Pancreas (tissue), 10 donors: ENCODE measurements at regions not wholly inside any gene's neighbourhood (a gene's known extent, or its start where the extent isn't known, plus 50 kb on each side); places are given as distances from the start of the nearest gene placed in this dataset.
"Not testable (repeated sequence)": the region's sequence is repeated elsewhere in the genome, so short reads cannot be mapped to it uniquely, and the experiment has no call there.

ENCODE experiments used
- ATAC-seq, 4 donors: fragments of 200-7000 bp; cut with Tn5 transposase; one replicate each; pipeline versions ENCODE4 v1.8.0 to v1.9.1; 2020; ENCODE audit warnings: mild to moderate bottlenecking in 4 of 4, moderate library complexity in 4 of 4
- DNase-seq, 6 donors: peaks; one replicate each; pipeline ENCODE4 v3.0.0-alpha.2; 2020
- FAIRE-seq: peaks from 2 replicates; lab custom pipeline; 2012; peaks lifted over from hg19 to GRCh38; lab: Jason Lieb, UNC
- H3K27ac ChIP-seq, 4 donors: fragments of 200-600 bp; sonication (generic); 1 replicate in 3 of 4; 2 replicates in 1 of 4; pipeline versions ENCODE4 v1.5.0 to v1.8.0; 2020
- H3K27me3 ChIP-seq, 4 donors: fragments of 200-600 bp; one replicate each; pipeline ENCODE4 v1.8.0; 2021
- H3K36me3 ChIP-seq, 3 donors: fragments of 200-600 bp; sonication (generic) in 1 of 3; one replicate each; pipeline versions ENCODE4 v1.5.0 to v1.8.0; 2020 to 2021
- H3K4me1 ChIP-seq, 3 donors: fragments of 200-600 bp; one replicate each; pipeline ENCODE4 v1.8.0; 2021
- H3K4me3 ChIP-seq, 4 donors: fragments of 200-600 bp; sonication (generic) in 2 of 4; one replicate each; pipeline versions ENCODE4 v1.5.0 to v1.8.0; 2020 to 2021
- H3K9me3 ChIP-seq, 4 donors: fragments of 200-600 bp; one replicate each; pipeline ENCODE4 v1.8.0; 2021
- WGBS, 2 donors: extraction: QIAGEN DNeasy Blood & Tissue Kit; methylation state at CpG; one replicate each; pipeline ENCODE4 v1.1.7; 2013; 5-methylcytosine and 5-hydroxymethylcytosine counted together
- intact Hi-C, 3 donors: fragments of 100-400 bp; cut with DNase I; formaldehyde crosslinking; loops; one replicate each; pipeline versions ENCODE4 v1.11.1 to v1.14.2; 2022
- TF ChIP-seq, protein P1 (sequence below), 4 donors: fragments of 200-600 bp; sonication (generic) in 3 of 4; IDR thresholded peaks; one replicate each; pipeline versions ENCODE4 v1.5.0 to v1.8.0; 2021; ENCODE audit warnings: antibody characterized with exemption in 4 of 4
- donor health status: healthy with polysubstance abuse.
- donor health status: DM: no; HTN: no; CAD: no; lungs with moderate emphysema.
- donor health status: DM: no; HTN: no; CAD: no.
- donor health status: control.
- donor health status: control.
- donor health status: Bipolar disorder and iron deficiency.
- donor health status: DM: yes; HTN: yes; CAD: no.
- donor health status: DM: no; HTN: no; CAD: no.
- donor health status: DM: no; HTN: no; CAD: no.
- donor health status: DM: yes; HTN: yes; CAD: no.

DNA sequence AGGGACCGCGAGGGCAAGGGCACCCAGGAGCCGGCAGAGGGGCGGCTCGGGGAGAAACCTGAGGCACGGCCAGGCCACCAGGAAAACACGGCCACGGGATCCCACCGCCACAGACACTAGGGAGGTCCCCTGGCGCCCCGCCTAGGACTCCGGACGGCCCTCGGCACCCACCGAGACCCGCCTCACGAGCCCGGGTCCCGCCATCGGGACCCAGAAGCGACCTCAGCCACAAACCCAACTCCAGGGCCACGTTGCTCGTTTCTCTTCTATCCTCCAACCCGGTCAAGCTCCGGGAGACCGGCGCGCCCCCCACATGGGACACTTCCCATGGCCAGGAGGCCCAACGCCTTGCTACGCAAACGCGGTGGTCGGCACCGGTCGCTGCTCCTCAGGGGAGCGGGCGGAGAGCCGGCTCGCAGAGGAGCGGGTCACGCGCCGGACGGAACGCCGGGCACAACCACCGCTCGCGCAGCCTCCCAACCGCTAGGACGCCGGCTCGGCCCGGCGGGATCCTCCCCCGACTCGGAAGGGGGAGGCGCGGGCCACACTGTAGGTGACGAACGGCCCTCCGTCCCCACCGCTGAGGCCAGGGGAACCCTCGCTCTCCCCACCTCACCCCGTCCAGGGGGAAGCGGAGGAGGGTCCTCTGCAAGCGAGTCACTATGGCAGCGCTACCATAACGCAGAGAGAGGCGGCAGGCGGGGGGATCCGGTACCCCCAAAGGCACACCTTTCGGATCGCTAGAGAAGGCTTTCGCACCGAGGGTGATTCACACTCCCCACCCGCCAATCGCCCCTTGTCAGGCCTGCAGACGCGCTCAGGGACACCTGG is 1514.1 kb upstream of the DEFB115 start:
- DNase-seq (peak in 2 of 6 donors; percentile 53 to 66), FAIRE-seq (no peak), ATAC-seq (no peak)
- Histone ChIP-seq H3K4me3 (no peak overlapping the region), H3K27ac (no peak overlapping the region), H3K36me3 (no peaks in the 10 kb centered on the region), H3K9me3 (no peaks in the 10 kb centered on the region), H3K4me1 (no peaks in the 10 kb centered on the region), H3K27me3 (no peaks in the 10 kb centered on the region)
- intact Hi-C loops, result no loop called here
- TF ChIP-seq, protein P1, sequence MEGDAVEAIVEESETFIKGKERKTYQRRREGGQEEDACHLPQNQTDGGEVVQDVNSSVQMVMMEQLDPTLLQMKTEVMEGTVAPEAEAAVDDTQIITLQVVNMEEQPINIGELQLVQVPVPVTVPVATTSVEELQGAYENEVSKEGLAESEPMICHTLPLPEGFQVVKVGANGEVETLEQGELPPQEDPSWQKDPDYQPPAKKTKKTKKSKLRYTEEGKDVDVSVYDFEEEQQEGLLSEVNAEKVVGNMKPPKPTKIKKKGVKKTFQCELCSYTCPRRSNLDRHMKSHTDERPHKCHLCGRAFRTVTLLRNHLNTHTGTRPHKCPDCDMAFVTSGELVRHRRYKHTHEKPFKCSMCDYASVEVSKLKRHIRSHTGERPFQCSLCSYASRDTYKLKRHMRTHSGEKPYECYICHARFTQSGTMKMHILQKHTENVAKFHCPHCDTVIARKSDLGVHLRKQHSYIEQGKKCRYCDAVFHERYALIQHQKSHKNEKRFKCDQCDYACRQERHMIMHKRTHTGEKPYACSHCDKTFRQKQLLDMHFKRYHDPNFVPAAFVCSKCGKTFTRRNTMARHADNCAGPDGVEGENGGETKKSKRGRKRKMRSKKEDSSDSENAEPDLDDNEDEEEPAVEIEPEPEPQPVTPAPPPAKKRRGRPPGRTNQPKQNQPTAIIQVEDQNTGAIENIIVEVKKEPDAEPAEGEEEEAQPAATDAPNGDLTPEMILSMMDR (IDR thresholded peaks at IDR 0.05), result no peak
- 20 to 56% methylated on average over 75 to 80 of the region's 80 CpGs for WGBS, 2 donors

DNA sequence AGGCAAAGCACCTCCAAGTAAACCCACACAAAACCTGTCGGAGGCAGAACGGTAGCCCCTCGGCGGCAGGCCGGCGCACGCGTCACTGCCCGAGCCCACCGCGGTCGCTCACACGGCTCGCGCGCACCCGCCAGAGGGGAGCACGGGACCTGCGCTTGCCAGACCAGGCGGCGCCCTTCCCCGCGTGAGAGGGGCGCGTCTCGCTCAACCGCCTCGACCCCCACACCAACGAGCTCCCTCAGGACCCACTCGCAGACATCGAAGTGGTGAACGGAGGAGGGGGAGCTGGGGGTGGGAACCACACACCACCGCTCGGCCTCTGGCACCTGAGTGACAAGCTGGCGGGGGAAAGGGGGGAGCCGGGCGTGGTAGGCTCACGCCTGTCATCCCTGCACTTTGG is 1513.4 kb upstream of the DEFB115 start:
- Histone ChIP-seq H3K4me1 (no peaks in the 10 kb centered on the region), H3K4me3 (no peak overlapping the region), H3K27ac (no peak overlapping the region), H3K9me3 (no peaks in the 10 kb centered on the region), H3K36me3 (no peaks in the 10 kb centered on the region), H3K27me3 (no peaks in the 10 kb centered on the region)
- 20 to 51% methylated on average over 38 of the region's 38 CpGs for WGBS, 2 donors
- ATAC-seq (no peak), DNase-seq (peak in 1 of 6 donors; percentile 51), FAIRE-seq (no peak)
- intact Hi-C loops, result no loop called here
- TF ChIP-seq, protein P1 (IDR thresholded peaks at IDR 0.05), result no peak

DNA sequence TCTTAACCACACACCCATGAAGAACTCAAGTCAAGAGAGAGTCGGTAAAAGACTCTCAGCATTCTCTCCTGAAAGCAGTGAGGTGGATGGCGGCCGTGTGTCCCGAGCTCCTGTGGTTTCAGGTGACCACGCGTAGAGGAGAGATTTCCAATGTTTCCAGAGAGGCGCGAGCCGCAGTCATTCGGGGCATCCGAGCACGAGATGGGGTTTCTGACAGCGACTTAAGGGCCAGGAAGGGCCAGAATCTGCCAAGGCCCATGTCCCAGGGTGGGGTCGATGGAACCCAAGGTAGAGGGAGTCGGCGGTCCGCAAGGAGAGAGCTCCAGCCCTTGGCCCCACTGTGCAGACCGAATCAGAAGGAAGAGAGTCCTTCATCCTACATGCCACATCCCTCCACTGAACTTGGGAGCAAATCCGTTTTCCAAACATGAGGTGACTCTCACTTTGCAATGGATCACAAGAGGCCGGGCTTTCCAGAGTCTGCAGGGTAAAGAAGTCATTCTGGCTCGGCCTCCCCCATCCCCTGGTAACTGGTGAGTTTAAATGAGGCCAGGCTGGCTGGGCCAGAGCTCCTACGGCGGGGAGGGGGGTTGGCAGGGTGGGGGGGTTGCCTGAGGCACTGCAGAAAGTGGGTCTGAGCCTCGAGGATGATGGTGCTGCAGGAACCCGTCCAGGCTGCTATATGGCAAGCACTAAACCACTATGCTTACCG is 1511.8 kb upstream of the DEFB115 start:
- H3K4me3 ChIP-seq, FAIRE-seq, H3K9me3 ChIP-seq, intact Hi-C loops, ATAC-seq, H3K27ac ChIP-seq, H3K36me3 ChIP-seq, H3K27me3 ChIP-seq, H3K4me1 ChIP-seq: not testable (repeated sequence)
- 65 to 69% methylated on average over 26 of the region's 26 CpGs for WGBS, 2 donors
- DNase-seq, result peak in 1 of 6 donors; percentile 34

DNA sequence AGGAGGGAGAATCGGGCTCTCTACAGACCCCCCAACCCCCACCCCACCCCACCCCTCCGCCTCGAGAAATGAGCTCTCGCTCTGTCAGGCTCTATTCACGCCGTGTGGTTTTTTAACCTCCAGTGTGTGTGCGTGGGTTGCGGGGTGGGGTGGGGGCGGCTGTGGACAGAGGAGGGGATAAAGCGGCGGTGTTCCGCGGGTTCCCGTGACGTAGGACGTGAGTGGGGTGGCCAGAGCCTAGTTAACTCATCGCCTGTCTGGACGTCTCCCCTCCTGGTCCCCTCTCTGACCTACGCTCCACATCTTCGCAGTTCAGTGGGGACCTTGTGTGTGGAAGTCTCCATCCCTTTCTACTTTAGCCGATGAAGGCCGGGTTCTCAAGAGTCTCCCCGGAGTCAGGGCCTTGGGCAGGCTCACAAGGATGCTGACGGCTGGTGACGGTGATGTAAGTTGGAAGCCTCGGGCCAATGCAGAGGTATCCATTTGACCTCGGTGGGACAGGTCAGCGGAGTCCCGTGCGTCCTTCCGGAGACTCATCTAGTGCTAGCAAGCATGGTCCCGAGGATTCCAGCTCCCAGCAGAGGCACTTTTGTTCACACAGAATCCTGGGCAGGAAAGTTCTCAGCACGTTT is 1507.1 kb upstream of the DEFB115 start:
- intact Hi-C loops, result no loop called here
- Histone ChIP-seq H3K27me3 (no peaks in the 10 kb centered on the region), H3K4me1 (no peaks in the 10 kb centered on the region), H3K9me3 (no peaks in the 10 kb centered on the region), H3K27ac (no peak overlapping the region), H3K36me3 (no peaks in the 10 kb centered on the region), H3K4me3 (no peak overlapping the region)
- WGBS, 2 donors, result 78 to 85% methylated on average over 33 of the region's 33 CpGs
- ATAC-seq (no peak), FAIRE-seq (no peak), DNase-seq (peak in 1 of 6 donors; percentile 34)
- TF ChIP-seq, protein P1 (IDR thresholded peaks at IDR 0.05), result no peak

DNA sequence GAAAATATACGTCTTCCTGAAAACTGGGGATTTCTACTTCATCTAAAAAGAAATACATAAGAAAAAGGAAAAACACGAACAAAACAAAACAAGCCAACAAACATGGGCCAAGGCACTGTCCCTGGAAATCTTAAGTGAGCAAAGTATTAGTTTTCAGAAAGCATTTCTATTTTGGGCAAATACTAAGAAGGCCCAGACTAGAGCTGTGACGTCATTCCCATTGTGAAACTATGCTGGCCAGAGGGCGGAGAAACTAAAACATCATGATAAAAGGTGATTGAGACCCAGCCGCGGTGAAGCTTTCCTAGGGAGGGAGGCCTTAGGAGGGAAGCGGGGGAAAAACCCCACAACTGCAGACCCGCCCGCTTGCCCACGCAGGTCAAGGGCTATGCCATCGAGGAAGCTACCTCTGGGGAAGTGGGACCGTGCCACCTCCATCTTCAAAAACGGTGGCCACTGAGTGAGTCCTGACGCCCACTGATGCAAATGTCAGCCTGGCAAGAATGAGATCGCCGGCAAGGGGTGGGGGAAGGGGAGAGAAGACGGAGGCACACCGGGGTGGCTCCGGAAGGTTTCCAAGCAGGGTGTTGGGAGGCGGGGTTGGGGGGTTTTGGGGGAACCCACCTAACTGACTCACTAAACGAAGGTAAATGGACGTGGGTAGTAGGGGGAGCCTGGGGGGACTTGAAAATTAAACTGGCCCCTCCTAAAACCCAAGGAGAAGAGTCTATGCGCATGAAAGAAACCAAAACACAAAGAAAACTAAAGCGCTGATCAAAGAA is 1504.6 kb upstream of the DEFB115 start:
- H3K36me3 ChIP-seq, intact Hi-C loops, H3K27ac ChIP-seq, H3K9me3 ChIP-seq, FAIRE-seq, H3K4me3 ChIP-seq, H3K4me1 ChIP-seq, ATAC-seq, H3K27me3 ChIP-seq: not testable (repeated sequence)
- 14 to 38% methylated on average over 23 of the region's 24 CpGs for WGBS, 2 donors
- DNase-seq, result peak in 1 of 6 donors; percentile 17

DNA sequence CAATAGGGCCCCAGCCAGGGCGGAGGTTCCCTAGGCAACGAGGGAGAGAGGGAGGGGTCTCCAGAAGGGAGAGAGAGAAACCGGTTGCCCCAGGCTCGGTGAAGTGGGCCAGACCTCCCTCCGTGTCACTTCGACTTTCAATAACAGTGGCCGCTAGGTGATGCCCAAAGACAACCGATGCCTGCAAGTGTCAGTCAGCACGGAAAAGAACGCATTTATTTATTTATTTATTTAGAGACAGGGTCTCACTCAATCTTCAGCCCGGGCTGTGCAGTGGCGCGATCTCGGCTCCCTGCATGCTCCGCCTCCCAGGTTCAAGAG is 1504.1 kb upstream of the DEFB115 start:
- H3K36me3 ChIP-seq, H3K27ac ChIP-seq, H3K9me3 ChIP-seq, ATAC-seq, intact Hi-C loops, DNase-seq, H3K4me1 ChIP-seq, H3K4me3 ChIP-seq, H3K27me3 ChIP-seq, FAIRE-seq: not testable (repeated sequence)
- 12 to 45% methylated on average over 15 of the region's 15 CpGs for WGBS, 2 donors

DNA sequence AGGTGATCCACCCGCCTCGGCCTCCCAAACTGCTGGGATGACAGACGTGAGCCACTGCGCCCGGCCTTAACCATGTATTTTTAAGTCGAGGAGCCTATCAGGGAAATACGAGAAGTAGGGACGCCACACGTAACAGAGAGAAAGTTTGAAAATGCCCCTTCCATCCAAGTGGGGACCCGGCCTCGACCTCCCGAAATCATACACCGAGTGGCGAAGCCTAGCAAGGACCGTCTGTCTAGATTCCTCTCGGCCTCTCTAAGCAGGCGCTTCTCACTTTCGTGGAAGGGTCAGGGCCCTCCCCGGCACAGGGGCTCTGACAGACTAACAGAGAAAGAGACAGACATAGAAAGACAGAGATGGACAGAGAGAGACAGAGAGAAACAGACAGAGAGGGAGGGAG is 1503.6 kb upstream of the DEFB115 start:
- H3K9me3 ChIP-seq, H3K4me1 ChIP-seq, intact Hi-C loops, H3K4me3 ChIP-seq, ATAC-seq, H3K27me3 ChIP-seq, H3K27ac ChIP-seq, H3K36me3 ChIP-seq, FAIRE-seq: not testable (repeated sequence)
- WGBS, 2 donors, result 53 to 75% methylated on average over 19 of the region's 19 CpGs
- DNase-seq, result peak in 1 of 6 donors; percentile 39

- not testable (repeated sequence) for ATAC-seq, FAIRE-seq
- WGBS, 2 donors, result 57 to 65% methylated on average over 4 of the region's 4 CpGs
Measured at GRCh38 chr20:29755854-29756498, 1501.5 kb upstream of the DEFB115 start.

More at GRCh38 chr20:29755854-29756498, 1501.5 kb upstream of the DEFB115 start:
- H3K27ac ChIP-seq, H3K27me3 ChIP-seq, H3K4me1 ChIP-seq, DNase-seq, H3K36me3 ChIP-seq, H3K9me3 ChIP-seq, intact Hi-C loops, H3K4me3 ChIP-seq: not testable (repeated sequence)
